ENCODE measurements at regions not wholly inside any gene's neighbourhood (a gene's known extent, or its start where the extent isn't known, plus 50 kb on each side); places are given as distances from the start of the nearest gene placed in this dataset.

GRCh38 chr20:24778585-24779031 is 170.5 kb upstream of the CST7 start:
- no peaks in the 10 kb centered on the region for H3K4me1 ChIP-seq (ENCODE audit: control insufficient read depth, insufficient read depth, low read length)
- no peak for TF ChIP-seq POLR2AphosphoS5 (IDR thresholded peaks at IDR 0.05; ENCODE audit: low read depth, low read length)
- TF ChIP-seq REST (IDR thresholded peaks at IDR 0.05; ENCODE audit: insufficient read depth in 1 of 2, low read depth in 2 of 2, low read length in 1 of 2), result no peak
- no peak for TF ChIP-seq SIN3A (IDR thresholded peaks at IDR 0.05; ENCODE audit: borderline replicate concordance, insufficient read depth, low read depth, low read length)
- no peak for TF ChIP-seq CTCF (IDR thresholded peaks at IDR 0.05)
- TF ChIP-seq TCF7L2 (IDR thresholded peaks at IDR 0.05; ENCODE audit: low read depth, low read length), result no peak
- CTCF ChIA-PET, result no interaction called here
- in situ Hi-C loops (cut with HindIII; ENCODE audit: low pct_unique_long_range_greater_than_20kb, low sequenced_read_pairs), result no loop called here
- BruUV-seq (replicated peaks), result no TSS peak
- intact Hi-C loops (cut with micrococcal nuclease; ENCODE audit: unreplicated experiment), result no loop called here
- POLR2A ChIA-PET, result no interaction called here
- H3K27me3 ChIP-seq (ENCODE audit: control insufficient read depth, insufficient read depth, low read length), result no peaks in the 10 kb centered on the region; the same call in 1 of the 2 replicates
- H3K4me3 ChIP-seq (ENCODE audit: low read depth in 2 of 2, low read length in 2 of 2), result no peak overlapping the region
- DNase-seq (ENCODE audit: low read depth, low spot score), result no peak
- H3K27ac ChIP-seq (ENCODE audit: low read length), result no peak overlapping the region
- no peaks in the 10 kb centered on the region for H3K9me3 ChIP-seq (ENCODE audit: control insufficient read depth, insufficient read depth, low read depth, low read length)
- no peak for ATAC-seq
- no peaks in the 10 kb centered on the region for H3K36me3 ChIP-seq (ENCODE audit: control insufficient read depth, insufficient read depth, low read length)

GRCh38 chr20:24779131-24779530 is 169.9 kb upstream of the CST7 start:
- BruUV-seq (replicated peaks), result no TSS peak
- Histone ChIP-seq H3K4me3 (ENCODE audit: low read depth in 2 of 2, low read length in 2 of 2) (no peak overlapping the region), H3K27ac (ENCODE audit: low read length) (no peak overlapping the region), H3K27me3 (ENCODE audit: control insufficient read depth, insufficient read depth, low read length) (no peaks in the 10 kb centered on the region; the same call in 1 of the 2 replicates), H3K36me3 (ENCODE audit: control insufficient read depth, insufficient read depth, low read length) (no peaks in the 10 kb centered on the region), H3K4me1 (ENCODE audit: control insufficient read depth, insufficient read depth, low read length) (no peaks in the 10 kb centered on the region), H3K9me3 (ENCODE audit: control insufficient read depth, insufficient read depth, low read depth, low read length) (no peaks in the 10 kb centered on the region)
- intact Hi-C loops (cut with micrococcal nuclease; ENCODE audit: unreplicated experiment) (no loop called here), in situ Hi-C loops (cut with HindIII; ENCODE audit: low pct_unique_long_range_greater_than_20kb, low sequenced_read_pairs) (no loop called here)
- no peak for TF ChIP-seq REST (IDR thresholded peaks at IDR 0.05; ENCODE audit: insufficient read depth in 1 of 2, low read depth in 2 of 2, low read length in 1 of 2)
- TF ChIP-seq TCF7L2 (IDR thresholded peaks at IDR 0.05; ENCODE audit: low read depth, low read length), result no peak
- TF ChIP-seq POLR2AphosphoS5 (IDR thresholded peaks at IDR 0.05; ENCODE audit: low read depth, low read length), result no peak
- no peak for TF ChIP-seq SIN3A (IDR thresholded peaks at IDR 0.05; ENCODE audit: borderline replicate concordance, insufficient read depth, low read depth, low read length)
- no peak for TF ChIP-seq CTCF (IDR thresholded peaks at IDR 0.05)
- DNase-seq (ENCODE audit: low read depth, low spot score) (no peak), ATAC-seq (no peak)
- ChIA-PET POLR2A (no interaction called here), CTCF (no interaction called here)
